ENCODE measurements at regions not wholly inside any gene's neighbourhood (a gene's known extent, or its start where the extent isn't known, plus 50 kb on each side); places are given as distances from the start of the nearest gene placed in this dataset.

DNA sequence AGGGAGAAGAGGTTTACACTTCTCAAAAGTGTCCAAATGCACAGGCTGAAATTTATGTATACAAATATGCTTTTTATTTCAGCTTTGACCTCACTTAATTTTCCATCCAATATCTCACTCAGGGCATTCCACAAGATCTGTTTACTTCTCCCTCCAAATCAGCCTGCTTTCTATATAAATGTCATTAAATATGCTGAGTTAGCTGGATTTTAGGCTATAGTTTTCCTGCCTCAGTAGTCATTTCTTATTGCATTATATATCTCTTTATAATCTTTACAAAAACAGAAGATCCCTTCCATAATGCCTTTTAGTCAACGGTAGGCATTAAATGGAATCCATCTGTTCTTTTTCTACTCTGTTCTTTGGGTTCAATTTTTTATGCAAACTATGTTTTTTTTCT, 71.7 kb upstream of the KCND2 start:
- TF ChIP-seq, protein P1, sequence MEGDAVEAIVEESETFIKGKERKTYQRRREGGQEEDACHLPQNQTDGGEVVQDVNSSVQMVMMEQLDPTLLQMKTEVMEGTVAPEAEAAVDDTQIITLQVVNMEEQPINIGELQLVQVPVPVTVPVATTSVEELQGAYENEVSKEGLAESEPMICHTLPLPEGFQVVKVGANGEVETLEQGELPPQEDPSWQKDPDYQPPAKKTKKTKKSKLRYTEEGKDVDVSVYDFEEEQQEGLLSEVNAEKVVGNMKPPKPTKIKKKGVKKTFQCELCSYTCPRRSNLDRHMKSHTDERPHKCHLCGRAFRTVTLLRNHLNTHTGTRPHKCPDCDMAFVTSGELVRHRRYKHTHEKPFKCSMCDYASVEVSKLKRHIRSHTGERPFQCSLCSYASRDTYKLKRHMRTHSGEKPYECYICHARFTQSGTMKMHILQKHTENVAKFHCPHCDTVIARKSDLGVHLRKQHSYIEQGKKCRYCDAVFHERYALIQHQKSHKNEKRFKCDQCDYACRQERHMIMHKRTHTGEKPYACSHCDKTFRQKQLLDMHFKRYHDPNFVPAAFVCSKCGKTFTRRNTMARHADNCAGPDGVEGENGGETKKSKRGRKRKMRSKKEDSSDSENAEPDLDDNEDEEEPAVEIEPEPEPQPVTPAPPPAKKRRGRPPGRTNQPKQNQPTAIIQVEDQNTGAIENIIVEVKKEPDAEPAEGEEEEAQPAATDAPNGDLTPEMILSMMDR (IDR thresholded peaks at IDR 0.05; ENCODE audit: borderline replicate concordance, extremely low read depth, low read length, poor library complexity, severe bottlenecking) = no peak
- TF ChIP-seq EZH2 (IDR thresholded peaks at IDR 0.05; ENCODE audit: borderline replicate concordance, low read depth, low read length, severe bottlenecking) = no peak

All from DND-41 (cell line).